DMS 273 (cell line): ENCODE measurements at regions not wholly inside any gene's neighbourhood (a gene's known extent, or its start where the extent isn't known, plus 50 kb on each side); places are given as distances from the start of the nearest gene placed in this dataset.

ENCODE experiments used
- DNase-seq: peaks from one replicate; lab custom pipeline; 2025; ENCODE audit not compliant: unreplicated experiment; lab: John Stamatoyannopoulos, UW

DNA sequence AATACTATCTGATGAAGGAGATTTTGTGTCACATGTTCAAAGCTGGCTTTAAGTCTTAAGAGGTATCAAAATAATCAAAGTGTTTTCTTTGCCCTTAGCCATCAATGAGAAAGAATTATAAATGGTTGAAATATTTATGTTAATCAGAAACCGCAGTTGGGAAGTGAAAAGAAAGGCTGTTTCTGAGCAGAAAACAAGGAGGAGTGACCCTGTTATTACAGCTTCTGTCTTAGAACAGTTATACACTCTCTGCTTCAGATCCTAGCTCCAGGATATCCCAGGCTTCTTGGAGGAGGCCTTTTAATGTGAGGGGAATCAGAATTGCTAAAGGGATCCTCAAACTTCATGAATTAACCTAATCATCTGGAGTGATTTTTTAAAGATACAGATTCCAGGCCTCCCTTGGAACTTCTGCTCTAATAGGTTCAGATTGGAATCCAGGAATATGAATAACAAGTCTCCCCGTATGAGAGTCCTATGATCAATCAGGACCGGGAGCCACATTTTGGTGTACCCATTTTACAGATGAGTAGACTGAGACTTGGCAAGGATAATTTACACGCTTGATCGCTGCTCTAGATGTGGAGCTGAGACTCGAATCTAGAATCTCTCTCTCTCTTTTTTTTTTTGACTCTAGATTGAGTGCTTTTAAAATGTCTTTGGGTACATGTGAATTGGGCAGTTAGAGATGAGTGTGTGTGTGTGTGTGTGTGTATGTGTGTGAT, 50.8 kb upstream of the JAG1 start:
- DNase-seq: no peak

DNA sequence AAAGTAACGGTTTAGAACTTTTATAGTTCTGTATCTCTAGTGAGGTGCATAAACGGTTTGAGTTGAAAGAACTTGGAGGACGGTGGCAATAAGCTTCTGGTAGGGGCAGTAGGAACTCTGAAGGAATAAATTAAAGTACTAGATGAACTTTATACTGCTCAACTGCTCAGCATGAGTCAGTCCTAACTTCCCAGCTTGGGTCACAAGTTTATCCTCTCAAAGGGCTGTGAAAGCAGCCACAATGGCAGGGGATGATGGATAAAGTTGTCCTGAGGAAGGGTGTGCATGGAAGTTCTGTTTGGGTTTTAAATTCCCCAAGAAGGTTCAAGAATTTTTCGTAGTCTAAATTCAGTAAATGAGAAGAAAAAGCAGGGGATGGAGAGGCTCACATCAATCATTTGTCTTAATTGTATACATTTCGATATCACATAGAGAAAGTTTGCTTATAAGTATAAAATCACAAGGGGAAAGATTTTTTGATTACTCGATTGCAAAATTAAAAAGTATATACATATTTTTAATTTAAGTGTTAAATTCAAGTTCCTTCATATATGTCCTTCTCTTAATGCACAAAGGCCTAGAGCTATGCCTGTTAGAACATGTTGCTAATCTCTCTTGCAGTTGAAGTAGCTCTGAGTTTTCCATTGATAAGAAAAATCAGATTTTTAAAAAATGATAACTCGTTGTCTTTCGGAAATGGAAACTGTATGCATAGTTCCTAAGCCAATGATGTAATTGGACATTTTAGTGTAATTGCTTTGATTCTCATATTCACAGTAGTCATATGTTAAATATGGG, 55.3 kb upstream of the JAG1 start:
- DNase-seq: no peak

DNA sequence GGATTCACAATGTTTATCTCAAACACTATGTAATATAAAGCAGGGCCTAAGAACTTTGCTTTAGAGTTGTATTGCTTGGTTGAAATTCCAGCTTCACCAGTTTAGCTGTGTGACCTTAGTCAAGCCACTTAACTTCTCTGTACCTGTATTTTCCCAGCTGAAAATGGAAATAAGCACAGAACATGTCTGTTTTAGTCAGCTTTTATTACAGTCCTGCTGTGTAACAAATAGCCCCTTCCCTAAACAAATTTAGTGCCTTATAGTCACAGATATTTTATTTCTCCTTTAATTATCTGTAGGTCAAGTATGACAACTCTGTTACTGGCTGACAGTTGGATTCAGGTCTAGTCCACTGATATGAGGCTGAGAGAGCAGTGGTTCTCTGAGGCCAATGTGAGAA, 56.0 kb upstream of the JAG1 start:
- DNase-seq: no peak

DNA sequence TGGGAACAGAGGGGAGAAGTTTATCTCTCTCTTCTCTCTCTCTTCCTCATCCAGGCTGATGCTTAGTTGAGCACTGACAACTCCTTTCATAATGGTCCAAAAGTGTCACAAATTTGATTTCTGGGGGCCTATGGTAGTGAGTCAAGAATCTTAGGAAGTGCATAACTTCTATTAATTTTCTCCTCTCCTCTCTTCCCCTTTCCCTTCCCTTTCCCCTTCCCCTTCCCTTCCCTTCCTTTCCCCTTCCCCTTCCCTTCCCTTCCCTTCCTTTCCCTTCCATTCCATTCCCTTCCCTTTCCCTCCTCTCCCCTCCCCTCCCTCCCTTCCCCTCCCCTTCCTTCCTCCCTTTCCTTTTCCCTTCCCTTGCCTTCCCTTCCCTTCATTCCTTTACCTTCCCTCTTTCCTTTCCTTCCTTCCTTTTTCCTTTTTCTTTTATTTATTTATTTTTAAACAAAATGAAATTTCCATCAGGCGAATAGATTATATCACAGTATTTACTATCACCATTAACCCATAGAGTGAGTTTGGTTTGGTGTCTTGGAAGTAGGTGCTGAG, 56.9 kb upstream of the JAG1 start:
- no peak for DNase-seq

DNA sequence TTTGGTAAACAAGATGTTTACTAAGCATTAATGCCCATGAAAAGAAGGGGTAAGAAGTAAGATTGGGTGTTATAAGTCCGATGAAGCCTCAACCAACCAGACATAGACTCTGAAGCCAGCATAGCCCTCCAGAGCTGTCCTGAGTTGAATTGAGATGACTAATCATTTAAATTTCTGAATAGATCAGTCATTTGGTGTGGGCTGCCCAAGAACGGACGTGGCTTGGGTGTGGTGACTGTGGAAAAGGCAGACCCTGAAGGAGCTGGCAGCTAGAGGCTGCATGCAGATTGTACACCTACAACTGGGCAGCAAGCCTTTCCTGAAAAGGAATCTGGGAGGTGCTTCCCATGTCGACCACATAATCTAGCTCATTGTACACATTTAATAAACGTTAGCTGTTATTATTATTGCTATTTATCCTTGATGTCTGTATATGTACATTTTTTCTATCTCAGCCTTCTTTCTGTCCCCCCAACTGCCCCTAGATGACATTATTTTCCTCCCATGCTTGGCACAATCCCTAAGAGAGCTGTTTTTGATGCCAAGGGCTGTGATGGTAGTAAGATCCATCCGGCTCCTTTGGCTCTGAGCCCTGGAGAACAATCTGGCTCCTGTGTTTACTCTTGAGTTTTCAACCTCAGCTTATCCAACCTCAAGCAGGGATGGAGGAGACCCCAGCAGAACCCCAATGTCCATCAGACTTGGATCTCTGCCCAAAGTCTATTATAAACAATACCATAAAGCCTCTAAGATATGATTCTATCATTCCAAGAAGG, 57.6 kb upstream of the JAG1 start:
- DNase-seq: peak; percentile 79

DNA sequence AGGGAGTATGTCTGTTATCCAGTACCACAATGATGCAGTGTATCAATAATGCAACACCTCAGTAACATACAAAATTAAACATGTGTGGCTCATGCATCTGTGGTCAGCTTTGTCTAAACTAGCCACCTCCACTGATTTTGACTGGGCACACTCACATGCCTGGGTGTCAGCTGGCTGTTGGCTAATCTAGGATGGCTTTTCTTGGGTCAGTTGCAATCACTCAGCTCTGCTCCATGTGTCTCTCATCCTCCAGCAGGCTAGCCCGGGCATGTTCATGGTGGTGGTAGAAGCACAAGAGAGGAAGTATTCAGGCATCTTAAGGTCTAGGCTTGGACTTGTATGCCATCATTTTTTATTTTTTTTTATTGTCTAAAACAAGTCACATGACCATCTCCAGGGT, 59.3 kb upstream of the JAG1 start:
- DNase-seq: no peak

DNA sequence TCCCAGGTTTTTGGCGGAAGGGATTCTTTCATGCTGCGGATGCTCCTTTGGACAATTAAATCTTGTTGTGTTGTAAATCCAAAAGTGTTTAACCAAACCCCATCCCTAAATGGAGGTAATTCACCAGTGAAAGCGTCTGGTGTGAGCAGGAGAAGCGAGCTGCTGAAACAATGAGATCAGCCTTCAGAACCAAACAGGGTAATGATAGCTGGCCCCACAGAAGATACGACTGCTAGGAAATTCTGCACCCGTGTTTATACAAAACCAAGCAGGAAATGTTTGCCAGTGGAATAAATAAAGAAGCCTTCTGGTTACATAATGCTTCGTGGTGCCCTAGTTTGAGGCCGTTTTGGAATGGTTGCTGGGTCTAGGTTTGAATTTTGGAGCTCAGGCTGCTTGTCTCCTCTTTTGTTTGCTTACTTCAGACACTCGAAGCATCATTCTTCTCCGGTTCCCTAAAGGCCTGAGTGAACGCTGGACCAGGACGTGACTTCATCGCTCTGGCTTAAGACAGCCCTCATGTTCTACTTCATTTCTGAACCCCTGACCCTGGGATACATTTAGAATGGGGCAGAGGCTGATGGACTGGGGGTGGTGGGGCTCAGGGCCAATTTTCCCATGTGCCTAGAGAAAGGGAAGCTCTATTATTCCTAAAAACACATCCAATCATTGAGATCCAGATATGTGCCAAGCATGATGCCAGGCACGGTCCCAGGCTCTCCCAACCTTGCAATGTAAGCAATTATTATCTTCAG, 61.6 kb upstream of the JAG1 start:
- DNase-seq: no peak

DNA sequence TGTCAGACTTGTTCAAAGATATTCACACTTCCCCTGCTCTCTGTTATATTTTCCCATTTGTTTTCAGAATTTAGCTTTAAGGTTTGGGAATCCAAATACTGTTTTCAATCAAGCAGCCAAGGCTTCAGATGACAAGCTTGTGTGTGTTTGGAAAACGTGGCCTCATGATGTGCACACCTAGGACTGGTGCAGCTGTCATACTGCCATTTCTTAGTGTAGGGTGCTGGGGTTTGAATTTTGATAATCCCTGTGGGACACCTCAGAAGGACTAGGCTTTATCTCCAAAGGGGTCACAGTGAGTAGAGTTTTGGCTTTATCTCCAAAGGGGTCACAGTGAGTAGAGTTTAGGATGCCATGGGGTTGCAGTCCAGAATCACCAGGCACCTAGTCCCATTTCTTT, 65.3 kb upstream of the JAG1 start:
- no peak for DNase-seq

DNA sequence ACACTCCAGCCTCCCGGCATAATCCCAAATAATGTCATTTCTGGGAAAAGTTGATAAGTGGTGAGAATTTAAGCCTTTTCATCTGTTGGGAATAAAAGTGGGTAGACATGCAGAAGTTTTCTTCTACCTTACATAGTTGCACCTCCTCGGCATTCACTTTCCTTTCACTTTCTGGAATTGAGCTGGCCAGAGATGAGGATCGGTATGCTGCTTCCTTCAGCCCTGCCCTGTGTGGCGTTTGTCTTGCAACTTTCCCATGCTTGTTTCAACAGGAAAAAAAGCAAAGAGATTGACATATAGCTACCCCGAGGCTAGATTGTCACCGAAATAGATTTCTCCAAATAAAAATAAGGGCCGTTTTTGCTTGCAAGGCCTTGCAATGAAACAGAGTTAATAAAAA, 65.8 kb upstream of the JAG1 start:
- DNase-seq: no peak

DNA sequence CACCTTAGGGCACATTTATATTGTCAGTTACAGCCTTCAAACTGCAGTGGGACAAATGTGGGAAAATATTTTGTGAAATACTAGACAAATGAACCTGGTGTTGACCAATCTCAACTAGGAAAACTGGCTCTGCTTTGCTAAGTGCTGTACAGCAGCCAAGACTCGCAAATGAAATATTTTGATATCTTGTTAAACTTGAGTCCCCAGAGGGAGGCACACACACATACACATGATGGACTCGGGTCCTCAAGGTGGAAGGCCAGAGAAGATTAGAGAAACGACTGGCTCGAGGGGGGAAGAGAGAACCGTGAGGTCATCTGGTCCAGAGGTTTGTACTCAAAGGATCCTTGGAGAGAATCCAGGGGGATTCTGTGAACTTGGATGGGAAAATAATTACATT, 67.3 kb upstream of the JAG1 start:
- DNase-seq: no peak

DNA sequence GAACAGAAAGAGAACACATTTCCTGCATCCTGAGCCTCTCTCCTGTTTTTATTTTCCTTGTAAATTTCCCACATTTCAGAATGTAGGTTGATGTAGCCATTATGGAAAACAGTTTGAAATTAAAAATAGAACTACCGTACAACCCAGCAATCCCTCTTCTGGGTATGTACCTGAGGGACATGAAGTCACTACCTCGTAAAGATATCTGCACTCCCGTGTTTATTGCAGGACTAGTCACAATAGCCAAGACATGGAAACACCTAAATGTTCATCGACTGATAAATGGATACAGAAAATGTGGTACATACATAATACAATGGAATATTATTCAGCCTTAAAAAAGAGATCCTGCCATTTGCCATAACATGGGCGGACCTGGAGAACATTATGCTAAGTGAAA, 72.0 kb upstream of the JAG1 start:
- DNase-seq: no peak

DNA sequence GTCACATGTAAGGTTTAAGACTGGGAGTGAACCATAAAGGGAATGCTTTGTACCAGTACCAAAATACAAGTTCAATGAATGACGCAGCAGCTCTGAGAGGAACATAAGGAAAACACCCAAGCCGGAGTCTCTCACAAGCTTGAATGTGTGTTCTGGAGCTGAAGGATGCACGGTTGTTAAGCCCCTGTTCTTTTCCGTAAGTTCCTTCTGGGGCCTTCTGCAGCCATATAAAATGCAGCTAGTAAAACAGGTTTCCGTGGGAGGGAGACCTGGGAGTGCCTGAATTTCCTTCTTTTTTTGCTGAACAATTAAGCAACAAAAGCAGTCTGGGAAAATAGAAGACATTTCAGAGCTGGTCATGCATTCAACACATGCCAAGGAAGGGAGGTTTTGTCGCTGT, 73.2 kb upstream of the JAG1 start:
- DNase-seq: no peak

DNA sequence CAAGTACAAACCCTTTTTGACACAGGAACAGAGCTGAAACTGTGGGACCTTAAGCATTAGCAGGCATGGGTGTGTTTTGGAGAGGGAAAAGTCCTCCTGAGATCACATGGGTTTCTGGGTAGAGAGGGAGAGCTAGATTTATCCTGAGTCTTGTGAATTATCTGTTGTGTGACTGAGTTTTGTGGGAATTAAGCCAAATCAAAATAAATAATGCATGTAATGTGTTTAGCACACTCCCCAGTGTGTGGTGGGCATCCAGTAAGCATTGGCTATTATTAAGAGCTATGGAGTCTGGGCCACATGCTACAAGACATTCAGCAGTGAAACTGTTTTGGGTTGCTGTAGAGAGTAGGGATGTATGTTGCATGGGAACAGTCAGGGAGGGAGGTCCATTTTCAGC, 75.3 kb upstream of the JAG1 start:
- no peak for DNase-seq

DNA sequence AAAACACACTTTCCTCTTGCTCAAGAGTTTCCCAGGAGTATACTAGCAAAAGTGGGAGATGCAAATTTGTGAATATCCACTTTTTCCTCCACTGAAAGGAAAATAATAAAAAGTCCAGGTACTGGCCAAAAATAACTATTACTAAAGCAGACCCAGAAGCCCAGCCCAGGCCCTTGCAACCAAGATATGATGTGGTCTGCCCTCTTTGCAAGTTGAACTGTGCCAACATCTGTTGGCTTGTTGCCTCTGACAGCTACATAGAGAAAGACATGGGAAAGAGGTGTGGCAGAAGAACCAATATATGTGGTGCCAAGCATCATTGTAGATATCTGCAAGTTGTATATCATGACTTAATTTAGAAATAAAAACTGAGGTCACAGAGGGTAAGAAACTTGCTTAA, 78.4 kb upstream of the JAG1 start:
- no peak for DNase-seq

DNA sequence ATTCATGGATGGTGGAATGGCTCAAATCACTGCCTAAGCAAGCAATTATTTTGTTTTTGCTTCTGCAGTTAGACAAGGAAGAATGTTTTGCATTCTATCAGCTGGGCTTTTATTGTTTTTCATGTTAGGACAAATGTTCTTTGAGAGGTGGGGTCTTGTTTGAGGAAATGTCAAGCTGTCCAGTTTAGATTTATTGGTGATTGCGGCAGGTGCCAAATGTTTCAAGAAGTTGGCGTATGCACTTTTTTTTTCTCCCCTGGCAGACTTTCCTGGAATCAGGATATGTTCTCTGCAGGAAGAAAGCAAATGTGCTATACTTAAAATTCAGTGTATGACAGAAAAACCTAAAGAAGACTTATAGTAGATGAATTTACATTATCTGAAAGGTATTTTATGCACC, 81.0 kb upstream of the JAG1 start:
- DNase-seq: no peak

DNA sequence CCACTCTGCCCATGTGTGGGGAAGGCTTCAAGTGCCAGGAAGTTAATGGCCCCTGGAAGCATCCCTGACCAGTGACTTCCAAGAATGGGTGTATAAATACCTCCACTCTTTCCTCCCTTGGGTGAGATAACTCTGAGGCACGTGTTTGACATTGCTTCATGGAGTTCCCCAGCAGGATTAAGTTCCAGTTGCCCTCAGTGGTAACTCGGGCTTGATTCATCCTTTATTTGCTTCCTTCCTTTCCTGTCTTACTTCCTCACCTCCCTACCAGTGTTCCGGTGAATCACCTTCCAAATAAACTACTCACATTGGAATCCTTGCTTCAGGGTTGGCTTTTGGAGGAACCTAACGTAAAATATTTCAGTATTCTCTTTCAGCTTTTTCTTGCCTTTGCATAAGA, 84.6 kb upstream of the JAG1 start:
- no peak for DNase-seq

DNA sequence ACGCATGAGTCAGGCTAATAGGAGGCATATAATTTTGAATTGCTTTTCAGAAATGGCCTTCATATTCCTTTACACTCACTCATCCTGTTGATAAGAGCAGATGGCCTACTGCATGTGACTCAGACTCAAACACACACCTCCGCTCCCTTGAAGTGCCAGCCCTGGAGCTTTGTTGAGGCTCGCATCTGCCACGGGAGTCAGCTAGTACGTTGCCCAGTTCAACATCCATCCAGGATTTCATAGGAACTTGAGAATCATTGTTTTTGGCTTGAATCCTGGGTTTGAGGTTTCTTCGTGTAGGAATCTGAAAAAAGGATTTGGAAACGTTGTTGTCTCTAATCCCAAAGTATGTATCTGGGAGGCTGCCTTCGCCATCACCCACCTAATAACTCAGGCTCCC, 87.4 kb upstream of the JAG1 start:
- DNase-seq: peak; percentile 34

DNA sequence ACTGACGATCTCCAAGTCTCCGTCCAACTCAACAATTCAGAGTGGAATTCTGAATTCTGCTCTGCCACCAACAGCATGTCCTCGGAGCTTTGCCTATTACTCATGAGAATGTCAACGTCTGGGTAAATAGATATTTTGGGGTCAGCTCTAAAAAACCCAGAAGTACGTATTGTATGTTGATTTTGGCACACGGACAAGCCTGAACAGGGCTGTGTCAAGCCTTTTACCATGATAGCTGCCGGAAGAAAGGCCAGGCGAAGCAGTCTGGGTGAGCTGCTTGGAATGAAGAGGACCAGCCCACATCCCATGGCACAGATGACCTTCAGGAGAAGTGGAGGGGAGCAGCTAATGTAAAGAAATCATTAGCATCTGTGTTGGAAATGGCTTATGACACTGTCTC, 88.0 kb upstream of the JAG1 start:
- no peak for DNase-seq

DNA sequence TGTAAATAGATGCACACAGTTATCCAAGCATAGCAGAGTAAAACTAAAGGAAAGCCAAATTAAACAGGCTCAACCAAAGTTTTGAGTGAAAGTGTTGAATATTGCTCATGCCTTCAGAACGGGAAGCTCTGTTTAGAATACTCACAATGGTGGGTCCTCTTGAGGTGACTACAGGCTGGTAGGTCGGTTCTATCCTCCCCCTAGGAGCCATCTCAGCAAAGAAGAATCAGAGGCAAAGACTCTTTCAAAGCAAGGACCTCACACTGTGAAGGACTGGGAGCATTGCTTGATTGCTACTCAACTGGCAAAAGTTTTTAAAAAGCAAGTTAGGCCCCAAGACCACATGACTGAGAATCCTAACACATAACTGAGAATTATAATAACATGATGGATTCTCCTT, 88.4 kb upstream of the JAG1 start:
- DNase-seq: no peak

DNA sequence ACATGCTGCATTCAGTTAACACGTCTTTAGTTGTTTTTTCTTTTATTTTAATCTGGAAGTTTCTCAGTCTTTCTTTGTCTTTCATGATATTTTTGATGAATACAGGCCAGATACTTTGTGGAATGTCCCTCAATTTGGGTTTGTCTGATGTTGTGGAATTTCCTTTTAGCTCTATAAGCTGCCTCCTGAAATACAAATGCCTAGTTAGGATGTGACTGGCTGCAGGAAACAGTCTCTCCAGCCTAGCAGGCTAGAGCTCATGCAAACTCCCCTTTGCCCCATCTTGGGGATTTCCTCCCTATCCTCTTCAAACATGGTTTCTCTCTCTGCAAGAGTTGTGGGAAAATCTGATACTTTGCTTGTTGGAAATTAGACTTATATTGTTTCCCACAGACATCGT, 89.3 kb upstream of the JAG1 start:
- no peak for DNase-seq

DNA sequence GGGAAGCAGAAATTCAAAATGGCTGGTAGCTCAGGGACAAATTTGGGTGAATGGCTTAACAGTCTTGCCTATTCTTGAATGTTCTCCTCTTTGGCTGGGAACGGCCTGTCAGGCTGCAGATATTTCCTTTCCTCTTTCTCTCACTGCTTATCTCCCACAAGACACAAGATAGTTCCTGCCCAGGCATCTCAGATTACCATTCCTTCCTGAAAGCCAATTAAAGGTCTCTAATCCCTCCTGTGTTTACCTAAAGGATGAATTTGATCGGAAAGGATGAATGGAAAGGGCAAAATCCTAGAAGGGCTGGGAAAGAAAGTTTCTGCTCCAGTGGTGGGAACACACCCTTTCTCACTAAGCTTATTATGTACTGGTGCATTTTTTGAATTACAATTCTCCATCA, 95.9 kb upstream of the JAG1 start:
- DNase-seq: no peak
